ENCODE measurements at regions not wholly inside any gene's neighbourhood (a gene's known extent, or its start where the extent isn't known, plus 50 kb on each side); places are given as distances from the start of the nearest gene placed in this dataset.

GRCh38 chr5:175789670-175790069 lies 81.7 kb upstream of the CPLX2 start:
- H3K4me3 ChIP-seq, result no peak overlapping the region
- H3K4me1 ChIP-seq, result no peaks in the 10 kb centered on the region
- no peak for DNase-seq
- H3K27me3 ChIP-seq, result peaks cover 0 to 81% of the 10 kb centered on the region in 2 donors
- TF ChIP-seq CTCF (IDR thresholded peaks at IDR 0.05), result no peak
- H3K9me3 ChIP-seq, result no peaks in the 10 kb centered on the region
- intact Hi-C loops (cut with DNase I), result no loop called here
- no peak overlapping the region for H3K27ac ChIP-seq
- no peaks in the 10 kb centered on the region for H3K36me3 ChIP-seq
- ATAC-seq, result no peak

- DNase-seq (no peak), ATAC-seq (no peak)
- H3K27ac ChIP-seq, result no peak overlapping the region
- H3K4me3 ChIP-seq, result no peak overlapping the region
- intact Hi-C loops (cut with DNase I), result no loop called here
- no peaks in the 10 kb centered on the region for H3K9me3 ChIP-seq
- no peaks in the 10 kb centered on the region for H3K4me1 ChIP-seq
- TF ChIP-seq CTCF (IDR thresholded peaks at IDR 0.05), result no peak
- peaks cover 3 to 81% of the 10 kb centered on the region in 2 donors for H3K27me3 ChIP-seq
- no peaks in the 10 kb centered on the region for H3K36me3 ChIP-seq
These were observed 80.6 kb upstream of the CPLX2 start for GRCh38 chr5:175790796-175791195.

- peaks cover 0 to 10% of the 10 kb centered on the region in 2 donors for H3K4me1 ChIP-seq
- intact Hi-C loops (cut with DNase I), result no loop called here
- H3K27me3 ChIP-seq, result peaks cover 28 to 89% of the 10 kb centered on the region in 2 donors
- ATAC-seq (no peak), DNase-seq (no peak)
- H3K4me3 ChIP-seq, result no peak overlapping the region
- no peaks in the 10 kb centered on the region for H3K36me3 ChIP-seq
- H3K9me3 ChIP-seq, result no peaks in the 10 kb centered on the region
- H3K27ac ChIP-seq, result no peak overlapping the region
- TF ChIP-seq CTCF (IDR thresholded peaks at IDR 0.05), result no peak
These were observed 75.4 kb upstream of the CPLX2 start for GRCh38 chr5:175795959-175796358.

GRCh38 chr5:175796536-175797499 lies 74.6 kb upstream of the CPLX2 start:
- H3K36me3 ChIP-seq, result no peaks in the 10 kb centered on the region
- H3K9me3 ChIP-seq, result no peaks in the 10 kb centered on the region
- peak; percentile 100 for ATAC-seq
- no peak overlapping the region for H3K4me3 ChIP-seq
- TF ChIP-seq CTCF (IDR thresholded peaks at IDR 0.05), result no peak
- DNase-seq, result peak; percentile 80 to 94 (median 88)
- peaks cover 0 to 10% of the 10 kb centered on the region in 2 donors for H3K4me1 ChIP-seq
- peaks cover 28 to 92% of the 10 kb centered on the region in 2 donors for H3K27me3 ChIP-seq
- intact Hi-C loops (cut with DNase I), result no loop called here
- no peak overlapping the region for H3K27ac ChIP-seq

- intact Hi-C loops (cut with DNase I), result no loop called here
- peaks cover 28 to 94% of the 10 kb centered on the region in 2 donors for H3K27me3 ChIP-seq
- no peak overlapping the region for H3K4me3 ChIP-seq
- H3K4me1 ChIP-seq, result peaks cover 0 to 10% of the 10 kb centered on the region in 2 donors
- no peaks in the 10 kb centered on the region for H3K36me3 ChIP-seq
- no peaks in the 10 kb centered on the region for H3K9me3 ChIP-seq
- H3K27ac ChIP-seq, result no peak overlapping the region
- TF ChIP-seq CTCF (IDR thresholded peaks at IDR 0.05), result no peak
- no peak for ATAC-seq
- no peak for DNase-seq
These were observed 73.8 kb upstream of the CPLX2 start for GRCh38 chr5:175797521-175798038.
